AG09319 (cell line): ENCODE measurements at regions not wholly inside any gene's neighbourhood (a gene's known extent, or its start where the extent isn't known, plus 50 kb on each side); places are given as distances from the start of the nearest gene placed in this dataset.

Experiments used
- DNase-seq: peaks from one replicate; pipeline ENCODE4 v3.0.0-alpha.2; 2010; ENCODE audit warnings: low read depth; ENCODE audit errors: extremely low read depth
- CTCF ChIP-seq: IDR thresholded peaks from 2 replicates; pipeline ENCODE4 v1.5.1; 2011; ENCODE audit warnings: low read depth, mild to moderate bottlenecking, inconsistent platforms, low read length, moderate library complexity

GRCh38 chr5:28855626-28856025 is 1817.2 kb upstream of the CDH9 start:
- no peak for TF ChIP-seq CTCF
- no peak for DNase-seq

GRCh38 chr5:28850320-28850921 is 1812.0 kb upstream of the CDH9 start:
- DNase-seq = no peak
- TF ChIP-seq CTCF = no peak

- DNase-seq = no peak
- TF ChIP-seq CTCF = no peak
These were observed 1792.7 kb upstream of the CDH9 start for GRCh38 chr5:28831042-28831441.

GRCh38 chr5:28823231-28823630 is 1784.8 kb upstream of the CDH9 start:
- no peak for TF ChIP-seq CTCF
- DNase-seq = no peak

GRCh38 chr5:28822071-28822470 is 1783.7 kb upstream of the CDH9 start:
- no peak for TF ChIP-seq CTCF
- DNase-seq = no peak

GRCh38 chr5:28810751-28811136 is 1772.4 kb upstream of the CDH9 start:
- TF ChIP-seq CTCF = no peak
- no peak for DNase-seq

- no peak for DNase-seq
- TF ChIP-seq CTCF = no peak
These were observed 1771.7 kb upstream of the CDH9 start for GRCh38 chr5:28809811-28810750.
